ENCODE measurements at regions not wholly inside any gene's neighbourhood (a gene's known extent, or its start where the extent isn't known, plus 50 kb on each side); places are given as distances from the start of the nearest gene placed in this dataset.

- no peak for DNase-seq (ENCODE audit: low read depth, low spot score)
- TF ChIP-seq, protein P1, sequence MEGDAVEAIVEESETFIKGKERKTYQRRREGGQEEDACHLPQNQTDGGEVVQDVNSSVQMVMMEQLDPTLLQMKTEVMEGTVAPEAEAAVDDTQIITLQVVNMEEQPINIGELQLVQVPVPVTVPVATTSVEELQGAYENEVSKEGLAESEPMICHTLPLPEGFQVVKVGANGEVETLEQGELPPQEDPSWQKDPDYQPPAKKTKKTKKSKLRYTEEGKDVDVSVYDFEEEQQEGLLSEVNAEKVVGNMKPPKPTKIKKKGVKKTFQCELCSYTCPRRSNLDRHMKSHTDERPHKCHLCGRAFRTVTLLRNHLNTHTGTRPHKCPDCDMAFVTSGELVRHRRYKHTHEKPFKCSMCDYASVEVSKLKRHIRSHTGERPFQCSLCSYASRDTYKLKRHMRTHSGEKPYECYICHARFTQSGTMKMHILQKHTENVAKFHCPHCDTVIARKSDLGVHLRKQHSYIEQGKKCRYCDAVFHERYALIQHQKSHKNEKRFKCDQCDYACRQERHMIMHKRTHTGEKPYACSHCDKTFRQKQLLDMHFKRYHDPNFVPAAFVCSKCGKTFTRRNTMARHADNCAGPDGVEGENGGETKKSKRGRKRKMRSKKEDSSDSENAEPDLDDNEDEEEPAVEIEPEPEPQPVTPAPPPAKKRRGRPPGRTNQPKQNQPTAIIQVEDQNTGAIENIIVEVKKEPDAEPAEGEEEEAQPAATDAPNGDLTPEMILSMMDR (IDR thresholded peaks at IDR 0.05; ENCODE audit: insufficient read depth, low read length, missing control alignments), result no peak
- no peak overlapping the region for H3K4me3 ChIP-seq (ENCODE audit: low read depth, low read length)
- POLR2A ChIA-PET, result no interaction called here
- CTCF ChIA-PET, result no interaction called here
Measured at GRCh38 chr11:41971592-41971991, 512.1 kb upstream of the LRRC4C start.

GRCh38 chr11:41978945-41979344, 519.5 kb upstream of the LRRC4C start:
- TF ChIP-seq, protein P1 (IDR thresholded peaks at IDR 0.05; ENCODE audit: insufficient read depth, low read length, missing control alignments), result no peak
- DNase-seq (ENCODE audit: low read depth, low spot score), result no peak
- no peak overlapping the region for H3K4me3 ChIP-seq (ENCODE audit: low read depth, low read length)
- CTCF ChIA-PET, result no interaction called here
- POLR2A ChIA-PET, result no interaction called here

DNA sequence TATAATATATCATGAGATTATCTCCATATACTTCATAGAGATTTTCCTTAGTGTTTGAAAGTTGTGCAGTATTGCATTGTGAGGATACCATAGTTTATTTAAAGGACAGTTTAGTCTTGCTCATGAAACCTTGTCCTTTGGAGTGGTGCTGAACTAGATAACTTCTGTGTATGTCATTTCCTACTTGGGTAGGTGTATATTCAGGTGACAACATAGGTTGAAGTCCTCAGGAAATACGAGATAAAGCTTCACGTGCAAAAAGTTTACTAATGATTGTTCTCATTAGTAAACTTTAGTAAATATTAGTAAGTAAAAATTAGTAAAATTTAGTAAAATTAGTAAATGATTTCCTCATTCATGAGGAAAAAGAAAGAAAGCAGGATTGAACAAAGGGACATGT, 521.3 kb upstream of the LRRC4C start:
- no peak overlapping the region for H3K4me3 ChIP-seq (ENCODE audit: low read depth, low read length)
- POLR2A ChIA-PET, result no interaction called here
- TF ChIP-seq, protein P1 (IDR thresholded peaks at IDR 0.05; ENCODE audit: insufficient read depth, low read length, missing control alignments), result no peak
- DNase-seq (ENCODE audit: low read depth, low spot score), result no peak
- CTCF ChIA-PET, result no interaction called here

DNA sequence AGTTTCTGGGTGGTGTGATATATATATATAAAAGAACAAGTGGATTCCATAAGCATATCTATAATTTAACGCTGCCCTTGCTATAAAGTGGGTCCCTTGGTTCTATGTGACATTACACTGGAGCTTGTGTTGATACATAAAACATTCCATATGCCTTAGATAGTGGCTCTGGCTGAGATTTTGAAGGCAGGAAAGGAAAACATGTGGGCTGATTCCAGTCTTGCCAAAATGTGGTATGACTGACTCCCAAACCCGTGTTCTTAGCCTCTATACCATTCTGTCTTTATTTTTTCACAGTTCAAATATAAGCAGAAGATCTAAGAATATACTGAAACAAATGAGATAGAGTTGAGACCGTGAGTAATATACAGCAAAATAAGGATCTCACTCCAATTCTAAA, 522.8 kb upstream of the LRRC4C start:
- CTCF ChIA-PET, result no interaction called here
- TF ChIP-seq, protein P1 (IDR thresholded peaks at IDR 0.05; ENCODE audit: insufficient read depth, low read length, missing control alignments), result no peak
- POLR2A ChIA-PET, result no interaction called here
- no peak overlapping the region for H3K4me3 ChIP-seq (ENCODE audit: low read depth, low read length)
- DNase-seq (ENCODE audit: low read depth, low spot score), result no peak

DNA sequence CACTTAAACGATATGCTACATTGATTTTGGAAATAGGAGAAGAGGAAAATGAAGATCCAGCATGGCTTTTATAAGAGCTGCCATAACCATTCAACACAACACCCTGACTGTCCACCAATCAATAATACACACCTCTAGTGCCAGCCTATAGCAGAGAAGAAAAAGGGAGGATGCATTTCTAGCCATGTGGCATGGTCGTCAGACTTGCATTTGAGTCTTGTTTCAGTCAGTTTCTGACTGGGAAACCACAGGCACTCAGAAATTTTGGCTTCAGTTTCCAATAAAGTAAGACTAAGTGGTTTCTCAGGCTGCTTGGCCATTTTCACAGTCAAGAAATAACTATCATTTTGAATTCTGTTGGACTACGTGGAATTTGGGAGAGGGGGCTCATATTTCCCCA, 523.5 kb upstream of the LRRC4C start:
- no peak overlapping the region for H3K4me3 ChIP-seq (ENCODE audit: low read depth, low read length)
- ChIA-PET CTCF (no interaction called here), POLR2A (no interaction called here)
- DNase-seq (ENCODE audit: low read depth, low spot score), result no peak
- TF ChIP-seq, protein P1 (IDR thresholded peaks at IDR 0.05; ENCODE audit: insufficient read depth, low read length, missing control alignments), result no peak

GRCh38 chr11:41983475-41983874, 524.0 kb upstream of the LRRC4C start:
- no peak for DNase-seq (ENCODE audit: low read depth, low spot score)
- TF ChIP-seq, protein P1 (IDR thresholded peaks at IDR 0.05; ENCODE audit: insufficient read depth, low read length, missing control alignments), result no peak
- no peak overlapping the region for H3K4me3 ChIP-seq (ENCODE audit: low read depth, low read length)
- ChIA-PET CTCF (no interaction called here), POLR2A (no interaction called here)

All from AG04449 (cell line).